Panc1 (cell line): ENCODE measurements at regions not wholly inside any gene's neighbourhood (a gene's known extent, or its start where the extent isn't known, plus 50 kb on each side); places are given as distances from the start of the nearest gene placed in this dataset.

Experiments
- POLR2AphosphoS5 ChIP-seq: IDR thresholded peaks from 2 replicates; pipeline ENCODE4 v1.6.1; 2012; ENCODE audit warnings: mild to moderate bottlenecking, low read depth, low read length, moderate library complexity
- SIN3A ChIP-seq: IDR thresholded peaks from 2 replicates; pipeline ENCODE4 v1.6.1; 2012; ENCODE audit warnings: low read depth, mild to moderate bottlenecking, low read length, moderate library complexity, borderline replicate concordance; ENCODE audit not compliant: insufficient read depth
- TCF7L2 ChIP-seq: IDR thresholded peaks from 2 replicates; pipeline ENCODE4 v1.6.1; 2011; ENCODE audit warnings: mild to moderate bottlenecking, low read depth, low read length, inconsistent platforms
- TF ChIP-seq, protein P1 (sequence below), 2 experiments: IDR thresholded peaks; 2 replicates each; pipeline ENCODE4 v1.6.1; 2011 to 2012; ENCODE audit warnings: low read depth in 2 of 2, control low read depth in 1 of 2, low read length in 1 of 2, mild to moderate bottlenecking in 1 of 2, moderate library complexity in 1 of 2; ENCODE audit not compliant: insufficient read depth in 1 of 2
- TF ChIP-seq, protein P2 (sequence below): fragments of 450-650 bp; IDR thresholded peaks from 2 replicates; pipeline ENCODE4 v1.5.1; 2017; ENCODE audit warnings: mild to moderate bottlenecking

DNA sequence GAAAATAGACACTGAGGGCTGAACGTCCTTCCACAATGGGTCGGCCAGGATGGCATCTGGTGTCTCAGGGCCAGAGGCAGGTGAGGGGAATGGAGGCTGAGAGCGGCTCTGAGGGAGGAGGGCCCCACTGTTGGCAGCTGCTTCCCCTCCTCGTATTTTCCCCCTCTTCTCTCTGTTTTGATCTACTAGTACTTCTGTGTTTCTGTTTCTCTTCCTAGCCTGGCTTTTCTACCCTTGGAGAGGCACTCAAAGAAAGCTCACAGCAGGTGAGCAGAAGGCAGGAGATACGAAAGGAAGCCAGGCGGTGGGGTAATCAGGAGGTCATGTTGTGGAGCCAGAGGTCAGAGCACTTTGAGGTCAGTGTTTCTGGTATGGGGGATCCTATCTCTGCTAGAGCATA lies 151.8 kb upstream of the GATB start:
- TF ChIP-seq, protein P1, sequence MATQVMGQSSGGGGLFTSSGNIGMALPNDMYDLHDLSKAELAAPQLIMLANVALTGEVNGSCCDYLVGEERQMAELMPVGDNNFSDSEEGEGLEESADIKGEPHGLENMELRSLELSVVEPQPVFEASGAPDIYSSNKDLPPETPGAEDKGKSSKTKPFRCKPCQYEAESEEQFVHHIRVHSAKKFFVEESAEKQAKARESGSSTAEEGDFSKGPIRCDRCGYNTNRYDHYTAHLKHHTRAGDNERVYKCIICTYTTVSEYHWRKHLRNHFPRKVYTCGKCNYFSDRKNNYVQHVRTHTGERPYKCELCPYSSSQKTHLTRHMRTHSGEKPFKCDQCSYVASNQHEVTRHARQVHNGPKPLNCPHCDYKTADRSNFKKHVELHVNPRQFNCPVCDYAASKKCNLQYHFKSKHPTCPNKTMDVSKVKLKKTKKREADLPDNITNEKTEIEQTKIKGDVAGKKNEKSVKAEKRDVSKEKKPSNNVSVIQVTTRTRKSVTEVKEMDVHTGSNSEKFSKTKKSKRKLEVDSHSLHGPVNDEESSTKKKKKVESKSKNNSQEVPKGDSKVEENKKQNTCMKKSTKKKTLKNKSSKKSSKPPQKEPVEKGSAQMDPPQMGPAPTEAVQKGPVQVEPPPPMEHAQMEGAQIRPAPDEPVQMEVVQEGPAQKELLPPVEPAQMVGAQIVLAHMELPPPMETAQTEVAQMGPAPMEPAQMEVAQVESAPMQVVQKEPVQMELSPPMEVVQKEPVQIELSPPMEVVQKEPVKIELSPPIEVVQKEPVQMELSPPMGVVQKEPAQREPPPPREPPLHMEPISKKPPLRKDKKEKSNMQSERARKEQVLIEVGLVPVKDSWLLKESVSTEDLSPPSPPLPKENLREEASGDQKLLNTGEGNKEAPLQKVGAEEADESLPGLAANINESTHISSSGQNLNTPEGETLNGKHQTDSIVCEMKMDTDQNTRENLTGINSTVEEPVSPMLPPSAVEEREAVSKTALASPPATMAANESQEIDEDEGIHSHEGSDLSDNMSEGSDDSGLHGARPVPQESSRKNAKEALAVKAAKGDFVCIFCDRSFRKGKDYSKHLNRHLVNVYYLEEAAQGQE (IDR thresholded peaks at IDR 0.05; ENCODE audit: insufficient read depth in 1 of 2, low read depth in 2 of 2, low read length in 1 of 2), result no peak
- TF ChIP-seq, protein P2, sequence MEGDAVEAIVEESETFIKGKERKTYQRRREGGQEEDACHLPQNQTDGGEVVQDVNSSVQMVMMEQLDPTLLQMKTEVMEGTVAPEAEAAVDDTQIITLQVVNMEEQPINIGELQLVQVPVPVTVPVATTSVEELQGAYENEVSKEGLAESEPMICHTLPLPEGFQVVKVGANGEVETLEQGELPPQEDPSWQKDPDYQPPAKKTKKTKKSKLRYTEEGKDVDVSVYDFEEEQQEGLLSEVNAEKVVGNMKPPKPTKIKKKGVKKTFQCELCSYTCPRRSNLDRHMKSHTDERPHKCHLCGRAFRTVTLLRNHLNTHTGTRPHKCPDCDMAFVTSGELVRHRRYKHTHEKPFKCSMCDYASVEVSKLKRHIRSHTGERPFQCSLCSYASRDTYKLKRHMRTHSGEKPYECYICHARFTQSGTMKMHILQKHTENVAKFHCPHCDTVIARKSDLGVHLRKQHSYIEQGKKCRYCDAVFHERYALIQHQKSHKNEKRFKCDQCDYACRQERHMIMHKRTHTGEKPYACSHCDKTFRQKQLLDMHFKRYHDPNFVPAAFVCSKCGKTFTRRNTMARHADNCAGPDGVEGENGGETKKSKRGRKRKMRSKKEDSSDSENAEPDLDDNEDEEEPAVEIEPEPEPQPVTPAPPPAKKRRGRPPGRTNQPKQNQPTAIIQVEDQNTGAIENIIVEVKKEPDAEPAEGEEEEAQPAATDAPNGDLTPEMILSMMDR, result no peak
- TF ChIP-seq POLR2AphosphoS5, result no peak
- TF ChIP-seq TCF7L2, result no peak
- no peak for TF ChIP-seq SIN3A
